H9 (cell line): ENCODE measurements at regions not wholly inside any gene's neighbourhood (a gene's known extent, or its start where the extent isn't known, plus 50 kb on each side); places are given as distances from the start of the nearest gene placed in this dataset.

Experiments used
- DNase-seq: peaks from one replicate; pipeline ENCODE4 v3.0.0-alpha.2; 2017
- H2AFZ ChIP-seq: one replicate; pipeline ENCODE4 v1.6.1; 2013; ENCODE audit warnings: mild to moderate bottlenecking, low read length, control low read depth, moderate library complexity
- H2AK5ac ChIP-seq: 2 replicates; pipeline ENCODE4 v1.6.1; 2013; ENCODE audit warnings: low read length, control low read depth, mixed read lengths; ENCODE audit not compliant: insufficient read length
- H2BK120ac ChIP-seq: one replicate; pipeline ENCODE4 v1.6.1; 2013; ENCODE audit warnings: low read depth, mild to moderate bottlenecking, low read length, control low read depth, inconsistent platforms; ENCODE audit not compliant: poor library complexity, severe bottlenecking
- H2BK12ac ChIP-seq: 2 replicates; pipeline ENCODE4 v1.6.1; 2013; ENCODE audit warnings: low read length, control low read depth, mixed read lengths, low read depth; ENCODE audit not compliant: insufficient read length
- H2BK15ac ChIP-seq: 2 replicates; pipeline ENCODE4 v1.6.1; 2013; ENCODE audit warnings: low read depth, low read length, control low read depth
- H2BK20ac ChIP-seq: one replicate; pipeline ENCODE4 v1.6.1; 2013; ENCODE audit warnings: low read depth, mild to moderate bottlenecking, low read length, control low read depth, inconsistent platforms; ENCODE audit not compliant: poor library complexity, severe bottlenecking
- H2BK5ac ChIP-seq: 2 replicates; pipeline ENCODE4 v1.6.1; 2013; ENCODE audit warnings: low read length, control low read depth, mixed read lengths; ENCODE audit not compliant: insufficient read length
- H3K14ac ChIP-seq: 2 replicates; pipeline ENCODE4 v1.6.1; 2013; ENCODE audit warnings: low read length, control low read depth; ENCODE audit not compliant: insufficient read depth
- H3K18ac ChIP-seq: 2 replicates; pipeline ENCODE4 v1.6.1; 2013; ENCODE audit warnings: low read depth, mild to moderate bottlenecking, mixed read lengths, low read length, control low read depth; ENCODE audit not compliant: insufficient read length
- H3K23ac ChIP-seq: 2 replicates; pipeline ENCODE4 v1.6.1; 2013; ENCODE audit warnings: low read length, control low read depth, mixed read lengths, low read depth; ENCODE audit not compliant: insufficient read length
- H3K23me2 ChIP-seq: 2 replicates; pipeline ENCODE4 v1.6.1; 2013; ENCODE audit warnings: low read depth, mild to moderate bottlenecking, mixed read lengths, low read length, control low read depth; ENCODE audit not compliant: insufficient read length, poor library complexity, severe bottlenecking
- H3K27ac ChIP-seq: 2 replicates; pipeline ENCODE4 v1.5.1; 2013; ENCODE audit warnings: low read length, control low read depth, mixed read lengths, low read depth; ENCODE audit not compliant: insufficient read length
- H3K27me3 ChIP-seq: 2 replicates; pipeline ENCODE4 v1.6.1; 2013; ENCODE audit warnings: low read length, control low read depth, inconsistent platforms; ENCODE audit not compliant: insufficient read depth
- H3K4ac ChIP-seq: 2 replicates; pipeline ENCODE4 v1.6.1; 2013; ENCODE audit warnings: low read depth, mild to moderate bottlenecking, control low read depth, inconsistent platforms, low read length, moderate library complexity
- H3K4me1 ChIP-seq: 2 replicates; pipeline ENCODE4 v1.6.1; 2013; ENCODE audit warnings: low read length, control low read depth, inconsistent platforms; ENCODE audit not compliant: insufficient read depth
- H3K4me2 ChIP-seq: 2 replicates; pipeline ENCODE4 v1.6.1; 2013; ENCODE audit warnings: low read length, control low read depth, mixed read lengths; ENCODE audit not compliant: insufficient read length, insufficient read depth
- H3K56ac ChIP-seq: 2 replicates; pipeline ENCODE4 v1.6.1; 2013; ENCODE audit warnings: low read depth, mild to moderate bottlenecking, mixed read lengths, low read length, control low read depth; ENCODE audit not compliant: insufficient read length
- H3K79me1 ChIP-seq: 2 replicates; pipeline ENCODE4 v1.6.1; 2013; ENCODE audit warnings: low read depth, mild to moderate bottlenecking, moderate library complexity, low read length, control low read depth, inconsistent platforms; ENCODE audit not compliant: insufficient read depth, poor library complexity, severe bottlenecking
- H3K79me2 ChIP-seq: 2 replicates; pipeline ENCODE4 v1.6.1; 2013; ENCODE audit warnings: low read length, control low read depth, inconsistent platforms; ENCODE audit not compliant: insufficient read depth
- H3K9ac ChIP-seq: 2 replicates; pipeline ENCODE4 v1.6.1; 2013; ENCODE audit warnings: low read length, control low read depth, mixed read lengths; ENCODE audit not compliant: insufficient read length; ENCODE audit errors: extremely low read depth
- H3K9me3 ChIP-seq: one replicate; pipeline ENCODE4 v1.6.1; 2013; ENCODE audit warnings: low read depth, low read length, inconsistent platforms; ENCODE audit not compliant: control insufficient read depth
- H3T11ph ChIP-seq: one replicate; pipeline ENCODE4 v1.6.1; 2013; ENCODE audit warnings: mild to moderate bottlenecking, low read length, control low read depth, inconsistent platforms
- H4K20me1 ChIP-seq: one replicate; pipeline ENCODE4 v1.6.1; 2013; ENCODE audit not compliant: control insufficient read depth, insufficient read length, insufficient read depth
- H4K5ac ChIP-seq: 2 replicates; pipeline ENCODE4 v1.6.1; 2013; ENCODE audit warnings: low read depth, mild to moderate bottlenecking, mixed read lengths, low read length, control low read depth; ENCODE audit not compliant: insufficient read length
- H4K8ac ChIP-seq: replicated peaks from 2 replicates; pipeline ENCODE4 v1.6.1; 2013; ENCODE audit warnings: low read length, control low read depth, mixed read lengths, low read depth; ENCODE audit not compliant: insufficient read length
- H4K91ac ChIP-seq: 2 replicates; pipeline ENCODE4 v1.6.1; 2013; ENCODE audit warnings: low read depth, mild to moderate bottlenecking, moderate library complexity, mixed read lengths, low read length, control low read depth; ENCODE audit not compliant: insufficient read length
- H3K27ac Mint-ChIP-seq, 3 experiments: 2 replicates in 2 of 3; 3 replicates in 1 of 3; pipeline ENCODE4 v1.8.0; 2020 to 2021; ENCODE audit warnings: mixed read lengths in 3 of 3, mild to moderate bottlenecking in 1 of 3, moderate library complexity in 1 of 3
- H3K27me3 Mint-ChIP-seq: 2 replicates; pipeline ENCODE4 v1.8.0; 2021; ENCODE audit warnings: low read depth, mild to moderate bottlenecking, moderate library complexity, mixed read lengths
- H3K36me3 Mint-ChIP-seq, 3 experiments: 2 replicates in 2 of 3; 3 replicates in 1 of 3; pipeline ENCODE4 v1.8.0; 2020 to 2021; ENCODE audit warnings: low read depth in 3 of 3, mixed read lengths in 3 of 3; ENCODE audit not compliant: insufficient read depth in 1 of 3
- H3K4me1 Mint-ChIP-seq, 2 experiments: 2 replicates each; pipeline ENCODE4 v1.8.0; 2020; ENCODE audit warnings: mixed read lengths in 2 of 2
- H3K4me3 Mint-ChIP-seq, 2 experiments: 2 replicates in 1 of 2; 3 replicates in 1 of 2; pipeline ENCODE4 v1.8.0; 2020 to 2021; ENCODE audit warnings: mild to moderate bottlenecking in 2 of 2, mixed read lengths in 2 of 2, moderate library complexity in 1 of 2
- H3K9me3 Mint-ChIP-seq, 2 experiments: 2 replicates in 1 of 2; 3 replicates in 1 of 2; pipeline ENCODE4 v1.8.0; 2020; ENCODE audit warnings: mild to moderate bottlenecking in 2 of 2, mixed read lengths in 2 of 2, moderate library complexity in 1 of 2
- TF ChIP-seq, protein P1 (sequence below): fragments of 200-600 bp; sonication (generic); conservative IDR thresholded peaks from 3 replicates; pipeline ENCODE4 v1.8.0; 2021; ENCODE audit warnings: antibody characterized with exemption, mild to moderate bottlenecking

DNA sequence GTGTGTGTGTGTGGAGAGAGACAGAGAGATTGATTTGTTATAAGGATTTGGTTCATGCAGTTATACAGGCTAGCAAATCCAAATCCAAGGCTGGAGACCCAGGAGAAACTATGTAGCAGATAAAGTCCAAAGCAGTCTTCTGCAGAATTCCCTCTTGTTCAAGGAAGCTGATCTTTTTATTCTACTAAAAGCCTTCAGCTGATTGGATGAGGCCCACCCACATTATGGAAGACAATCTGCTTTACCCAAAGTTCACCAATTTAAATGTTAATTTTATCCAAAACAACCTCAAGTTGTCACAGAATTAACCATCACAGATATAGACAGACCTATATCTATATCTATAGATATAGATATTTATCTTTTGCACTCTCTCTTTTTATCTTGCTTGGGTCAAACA, 67.0 kb downstream of the TPBG start:
- no peak overlapping the region for H4K8ac ChIP-seq
- H3K36me3 Mint-ChIP-seq, result no peaks in the 10 kb centered on the region
- no peak overlapping the region for H2AFZ ChIP-seq
- no peak overlapping the region for H3K56ac ChIP-seq
- no peak overlapping the region for H3K4me3 Mint-ChIP-seq
- no peaks in the 10 kb centered on the region for H3K27me3 ChIP-seq
- no peak overlapping the region for H2BK20ac ChIP-seq
- H2BK120ac ChIP-seq, result no peak overlapping the region
- H4K20me1 ChIP-seq, result no peaks in the 10 kb centered on the region
- H2BK15ac ChIP-seq, result no peak overlapping the region
- TF ChIP-seq, protein P1, sequence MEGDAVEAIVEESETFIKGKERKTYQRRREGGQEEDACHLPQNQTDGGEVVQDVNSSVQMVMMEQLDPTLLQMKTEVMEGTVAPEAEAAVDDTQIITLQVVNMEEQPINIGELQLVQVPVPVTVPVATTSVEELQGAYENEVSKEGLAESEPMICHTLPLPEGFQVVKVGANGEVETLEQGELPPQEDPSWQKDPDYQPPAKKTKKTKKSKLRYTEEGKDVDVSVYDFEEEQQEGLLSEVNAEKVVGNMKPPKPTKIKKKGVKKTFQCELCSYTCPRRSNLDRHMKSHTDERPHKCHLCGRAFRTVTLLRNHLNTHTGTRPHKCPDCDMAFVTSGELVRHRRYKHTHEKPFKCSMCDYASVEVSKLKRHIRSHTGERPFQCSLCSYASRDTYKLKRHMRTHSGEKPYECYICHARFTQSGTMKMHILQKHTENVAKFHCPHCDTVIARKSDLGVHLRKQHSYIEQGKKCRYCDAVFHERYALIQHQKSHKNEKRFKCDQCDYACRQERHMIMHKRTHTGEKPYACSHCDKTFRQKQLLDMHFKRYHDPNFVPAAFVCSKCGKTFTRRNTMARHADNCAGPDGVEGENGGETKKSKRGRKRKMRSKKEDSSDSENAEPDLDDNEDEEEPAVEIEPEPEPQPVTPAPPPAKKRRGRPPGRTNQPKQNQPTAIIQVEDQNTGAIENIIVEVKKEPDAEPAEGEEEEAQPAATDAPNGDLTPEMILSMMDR, result no peak
- H2BK5ac ChIP-seq, result no peak overlapping the region
- no peaks in the 10 kb centered on the region for H3K27me3 Mint-ChIP-seq
- H3K14ac ChIP-seq, result no peak overlapping the region
- H3K4me1 ChIP-seq, result no peaks in the 10 kb centered on the region
- H3T11ph ChIP-seq, result no peak overlapping the region
- no peaks in the 10 kb centered on the region for H3K79me1 ChIP-seq
- H3K9me3 Mint-ChIP-seq, result no peaks in the 10 kb centered on the region
- DNase-seq, result no peak
- no peak overlapping the region for H2BK12ac ChIP-seq
- no peak overlapping the region for H4K91ac ChIP-seq
- H3K27ac Mint-ChIP-seq, result no peak overlapping the region
- H3K27ac ChIP-seq, result no peak overlapping the region
- no peak overlapping the region for H3K4me2 ChIP-seq
- H3K9ac ChIP-seq, result no peak overlapping the region
- no peaks in the 10 kb centered on the region for H3K23me2 ChIP-seq
- H3K4ac ChIP-seq, result no peak overlapping the region
- no peaks in the 10 kb centered on the region for H3K4me1 Mint-ChIP-seq
- no peak overlapping the region for H3K18ac ChIP-seq
- no peak overlapping the region for H4K5ac ChIP-seq
- no peaks in the 10 kb centered on the region for H3K9me3 ChIP-seq
- H3K79me2 ChIP-seq, result no peaks in the 10 kb centered on the region
- H2AK5ac ChIP-seq, result no peak overlapping the region
- H3K23ac ChIP-seq, result no peak overlapping the region
